ENCODE measurements at regions not wholly inside any gene's neighbourhood (a gene's known extent, or its start where the extent isn't known, plus 50 kb on each side); places are given as distances from the start of the nearest gene placed in this dataset.

- Histone ChIP-seq H3K9ac (replicated peaks; ENCODE audit: extremely low read depth, insufficient read depth, low read length) (no peak overlapping the region), H3K36me3 (ENCODE audit: control insufficient read depth in 2 of 2, extremely low read depth in 1 of 2, insufficient read depth in 2 of 2, low read length in 2 of 2) (no peaks in the 10 kb centered on the region), H3K4me3 (replicated peaks in 1 of 3; ENCODE audit: insufficient read depth in 1 of 3, low read depth in 1 of 3, low read length in 3 of 3) (no peak overlapping the region), H3K27me3 (ENCODE audit: control insufficient read depth in 2 of 2, insufficient read depth in 2 of 2, low read length in 2 of 2) (no peaks in the 10 kb centered on the region), H3K79me2 (ENCODE audit: control insufficient read depth, insufficient read depth, low read length) (no peaks in the 10 kb centered on the region), H3K9me3 (replicated peaks; ENCODE audit: control insufficient read depth, insufficient read depth, low read length) (no peaks in the 10 kb centered on the region), H4K20me1 (replicated peaks; ENCODE audit: control insufficient read depth, extremely low read depth, insufficient read depth, low read length) (no peaks in the 10 kb centered on the region), H2AFZ (ENCODE audit: low read depth, low read length) (no peak overlapping the region), H3K9me1 (replicated peaks; ENCODE audit: control insufficient read depth, extremely low read depth, insufficient read depth, low read length) (no peaks in the 10 kb centered on the region), H3K27ac (ENCODE audit: insufficient read depth, low read depth, low read length) (no peak overlapping the region), H3K4me1 (ENCODE audit: control insufficient read depth, extremely low read depth, insufficient read depth, low read length) (no peaks in the 10 kb centered on the region), H3K4me2 (ENCODE audit: insufficient read depth, low read length) (no peak overlapping the region)
- dilution Hi-C loops (cut with MboI; ENCODE audit: extremely low pct_ligation_motif_present, low sequenced_read_pairs) (no loop called here), intact Hi-C loops (cut with micrococcal nuclease) (no loop called here)
- BruUV-seq (replicated peaks) = no TSS peak
- TF ChIP-seq GATA2 (IDR thresholded peaks at IDR 0.05; ENCODE audit: insufficient read depth, insufficient read length, low read depth, low read length) (no peak), POLR2AphosphoS5 (IDR thresholded peaks at IDR 0.05; ENCODE audit: insufficient read depth, low read depth, low read length) (no peak), POLR2A (IDR thresholded peaks at IDR 0.05; ENCODE audit: low read depth, low read length) (no peak), FOS (IDR thresholded peaks at IDR 0.05; ENCODE audit: borderline replicate concordance, insufficient read depth, low read length) (no peak), CTCF (IDR thresholded peaks at IDR 0.05; ENCODE audit: extremely low read depth in 1 of 2, insufficient read depth in 1 of 2, low read depth in 1 of 2, low read length in 2 of 2) (no peak), MAX (IDR thresholded peaks at IDR 0.05; ENCODE audit: insufficient read depth, insufficient read length) (no peak), MYC (IDR thresholded peaks at IDR 0.05; ENCODE audit: low read depth, low read length) (no peak), EZH2 (IDR thresholded peaks at IDR 0.05; ENCODE audit: borderline replicate concordance, low read depth, low read length, severe bottlenecking) (no peak), JUN (IDR thresholded peaks at IDR 0.05; ENCODE audit: borderline replicate concordance, insufficient read depth, insufficient read length, low read depth) (no peak)
- DNase-seq (ENCODE audit: low read depth, low spot score) = no peak
- POLR2A ChIA-PET = no interaction called here
- CTCF ChIA-PET = no interaction called here
- FAIRE-seq = no peak
These were observed 482.5 kb downstream of the RWDD3 start for GRCh38 chr1:95716550-95716949.

Measured in endothelial cell of umbilical vein (primary cell).